ENCODE measurements at regions not wholly inside any gene's neighbourhood (a gene's known extent, or its start where the extent isn't known, plus 50 kb on each side); places are given as distances from the start of the nearest gene placed in this dataset.
A peak's percentile ranks its signal among the peaks of the same experiment; 100 is the strongest.

GRCh38 chr1:209427277-209427676 is 156.2 kb upstream of the CAMK1G start:
- peak in 1 of 2 experiments; percentile 77 for DNase-seq (ENCODE audit: low read depth in 1 of 2, low spot score in 1 of 2)
- in situ Hi-C loops (cut with HindIII; ENCODE audit: low pct_unique_long_range_greater_than_20kb, low sequenced_read_pairs): no loop called here
- TF ChIP-seq JUND (IDR thresholded peaks at IDR 0.05; ENCODE audit: low read depth): no peak

- TF ChIP-seq JUND (IDR thresholded peaks at IDR 0.05; ENCODE audit: low read depth): peak; percentile 37; the same call in 1 of the 2 replicates
- DNase-seq (ENCODE audit: low read depth in 1 of 2, low spot score in 1 of 2): peak in 1 of 2 experiments; percentile 91
- in situ Hi-C loops (cut with HindIII; ENCODE audit: low pct_unique_long_range_greater_than_20kb, low sequenced_read_pairs): no loop called here
These were observed 155.7 kb upstream of the CAMK1G start for GRCh38 chr1:209427811-209428210.

- peak; percentile 86 to 99 for DNase-seq (ENCODE audit: low read depth in 1 of 2, low spot score in 1 of 2)
- in situ Hi-C loops (cut with HindIII; ENCODE audit: low pct_unique_long_range_greater_than_20kb, low sequenced_read_pairs): no loop called here
- no peak for TF ChIP-seq JUND (IDR thresholded peaks at IDR 0.05; ENCODE audit: low read depth)
These were observed 155.1 kb upstream of the CAMK1G start for GRCh38 chr1:209428241-209428921.

- in situ Hi-C loops (cut with HindIII; ENCODE audit: low pct_unique_long_range_greater_than_20kb, low sequenced_read_pairs): no loop called here
- TF ChIP-seq JUND (IDR thresholded peaks at IDR 0.05; ENCODE audit: low read depth): no peak
- DNase-seq (ENCODE audit: low read depth in 1 of 2, low spot score in 1 of 2): no peak
These were observed 153.9 kb upstream of the CAMK1G start for GRCh38 chr1:209429611-209430010.

- DNase-seq (ENCODE audit: low read depth in 1 of 2, low spot score in 1 of 2): no peak
- TF ChIP-seq JUND (IDR thresholded peaks at IDR 0.05; ENCODE audit: low read depth): no peak
- in situ Hi-C loops (cut with HindIII; ENCODE audit: low pct_unique_long_range_greater_than_20kb, low sequenced_read_pairs): no loop called here
These were observed 153.4 kb upstream of the CAMK1G start for GRCh38 chr1:209430107-209430506.

- no peak for TF ChIP-seq JUND (IDR thresholded peaks at IDR 0.05; ENCODE audit: low read depth)
- peak in 1 of 2 experiments; percentile 66 for DNase-seq (ENCODE audit: low read depth in 1 of 2, low spot score in 1 of 2)
- in situ Hi-C loops (cut with HindIII; ENCODE audit: low pct_unique_long_range_greater_than_20kb, low sequenced_read_pairs): no loop called here
These were observed 152.7 kb upstream of the CAMK1G start for GRCh38 chr1:209430821-209431259.

GRCh38 chr1:209431402-209431801 is 152.1 kb upstream of the CAMK1G start:
- no peak for TF ChIP-seq JUND (IDR thresholded peaks at IDR 0.05; ENCODE audit: low read depth)
- DNase-seq (ENCODE audit: low read depth in 1 of 2, low spot score in 1 of 2): no peak
- in situ Hi-C loops (cut with HindIII; ENCODE audit: low pct_unique_long_range_greater_than_20kb, low sequenced_read_pairs): no loop called here

GRCh38 chr1:209431813-209432442 is 151.6 kb upstream of the CAMK1G start:
- TF ChIP-seq JUND (IDR thresholded peaks at IDR 0.05; ENCODE audit: low read depth): no peak
- no peak for DNase-seq (ENCODE audit: low read depth in 1 of 2, low spot score in 1 of 2)
- in situ Hi-C loops (cut with HindIII; ENCODE audit: low pct_unique_long_range_greater_than_20kb, low sequenced_read_pairs): no loop called here

GRCh38 chr1:209432443-209432825 is 151.1 kb upstream of the CAMK1G start:
- no peak for DNase-seq (ENCODE audit: low read depth in 1 of 2, low spot score in 1 of 2)
- in situ Hi-C loops (cut with HindIII; ENCODE audit: low pct_unique_long_range_greater_than_20kb, low sequenced_read_pairs): no loop called here
- no peak for TF ChIP-seq JUND (IDR thresholded peaks at IDR 0.05; ENCODE audit: low read depth)

- in situ Hi-C loops (cut with HindIII; ENCODE audit: low pct_unique_long_range_greater_than_20kb, low sequenced_read_pairs): no loop called here
- 0 out of 2 replicates have a peak, but pooled peaks have one; percentile 3 for TF ChIP-seq JUND (IDR thresholded peaks at IDR 0.05; ENCODE audit: low read depth)
- peak; percentile 28 to 93 for DNase-seq (ENCODE audit: low read depth in 1 of 2, low spot score in 1 of 2)
These were observed 149.9 kb upstream of the CAMK1G start for GRCh38 chr1:209433649-209434031.

GRCh38 chr1:209434066-209434465 is 149.4 kb upstream of the CAMK1G start:
- DNase-seq (ENCODE audit: low read depth in 1 of 2, low spot score in 1 of 2): no peak
- TF ChIP-seq JUND (IDR thresholded peaks at IDR 0.05; ENCODE audit: low read depth): no peak
- in situ Hi-C loops (cut with HindIII; ENCODE audit: low pct_unique_long_range_greater_than_20kb, low sequenced_read_pairs): no loop called here

- in situ Hi-C loops (cut with HindIII; ENCODE audit: low pct_unique_long_range_greater_than_20kb, low sequenced_read_pairs): no loop called here
- TF ChIP-seq JUND (IDR thresholded peaks at IDR 0.05; ENCODE audit: low read depth): no peak
- no peak for DNase-seq (ENCODE audit: low read depth in 1 of 2, low spot score in 1 of 2)
These were observed 148.8 kb upstream of the CAMK1G start for GRCh38 chr1:209434631-209435217.
